Suprapubic skin (tissue), 3 donors: ENCODE measurements at regions not wholly inside any gene's neighbourhood (a gene's known extent, or its start where the extent isn't known, plus 50 kb on each side); places are given as distances from the start of the nearest gene placed in this dataset.

Experiments used
- CTCF ChIP-seq, 2 donors: fragments of 200-600 bp in 1 of 2; fragments of 450-650 bp in 1 of 2; sonication (generic) in 1 of 2; IDR thresholded peaks; one replicate each; pipeline ENCODE4 v1.5.1; 2016 to 2019; ENCODE audit warnings: antibody characterized with exemption in 2 of 2, mild to moderate bottlenecking in 1 of 2, moderate library complexity in 1 of 2
- EP300 ChIP-seq: sonication (generic); formaldehyde crosslinking; IDR thresholded peaks from one replicate; pipeline ENCODE4 v1.6.1; 2017; ENCODE audit warnings: antibody characterized with exemption
- POLR2A ChIP-seq, 2 donors: fragments of 450-650 bp; IDR thresholded peaks; one replicate each; pipeline ENCODE4 v1.6.1; 2017; ENCODE audit warnings: antibody characterized with exemption in 2 of 2, mild to moderate bottlenecking in 2 of 2, moderate library complexity in 2 of 2

- TF ChIP-seq CTCF (IDR thresholded peaks at IDR 0.05): no peak
- TF ChIP-seq POLR2A (IDR thresholded peaks at IDR 0.05): no peak
- TF ChIP-seq EP300: no peak
Observed at GRCh38 chr1:188382851-188383250, 1554.1 kb downstream of the PLA2G4A start.
